WTC11 (cell line): ENCODE measurements at regions not wholly inside any gene's neighbourhood (a gene's known extent, or its start where the extent isn't known, plus 50 kb on each side); places are given as distances from the start of the nearest gene placed in this dataset.

Source experiments
- ATAC-seq: fragments of 200-7000 bp; cut with Tn5 transposase; 2 replicates; pipeline ENCODE4 v1.10.0; 2021; ENCODE audit warnings: mild to moderate bottlenecking, moderate library complexity
- CTCF ChIA-PET: fragments of 300-600 bp; sonication (Branson Sonifier 250); formaldehyde crosslinking; loops from one replicate; lab custom pipeline; 2021; ENCODE audit warnings: antibody characterized with exemption; lab: Charles Lee
- POLR2A ChIA-PET: fragments of 350-600 bp; sonication (Branson Sonifier 250); formaldehyde crosslinking; loops from one replicate; lab custom pipeline; 2021; ENCODE audit warnings: antibody characterized with exemption; lab: Charles Lee
- DNase-seq: peaks from one replicate; pipeline ENCODE4 v3.0.0; 2021; ENCODE audit warnings: low spot score
- H3K27ac Mint-ChIP-seq: 2 replicates; pipeline ENCODE4 v1.8.0; 2021; ENCODE audit warnings: mixed read lengths
- H3K27me3 Mint-ChIP-seq: 2 replicates; pipeline ENCODE4 v1.8.0; 2021; ENCODE audit warnings: low read depth, mild to moderate bottlenecking, moderate library complexity, mixed read lengths
- H3K36me3 Mint-ChIP-seq: 2 replicates; pipeline ENCODE4 v1.8.0; 2021; ENCODE audit warnings: mixed read lengths
- H3K4me1 Mint-ChIP-seq: 2 replicates; pipeline ENCODE4 v1.8.0; 2022; ENCODE audit warnings: mixed read lengths
- H3K4me3 Mint-ChIP-seq: 2 replicates; pipeline ENCODE4 v1.8.0; 2021; ENCODE audit warnings: mild to moderate bottlenecking, moderate library complexity, mixed read lengths
- H3K9me3 Mint-ChIP-seq: 2 replicates; pipeline ENCODE4 v1.8.0; 2021; ENCODE audit warnings: mixed read lengths
- FOXJ3 ChIP-seq: sonication (generic); formaldehyde crosslinking; IDR thresholded peaks from 2 replicates; pipeline ENCODE4 v1.9.0; 2021; ENCODE audit warnings: missing genetic modification reagents, mild to moderate bottlenecking, borderline replicate concordance
- IRF2 ChIP-seq: sonication (generic); formaldehyde crosslinking; IDR thresholded peaks from 2 replicates; pipeline ENCODE4 v1.8.0; 2022; ENCODE audit warnings: low read depth, missing genetic modification reagents, borderline replicate concordance
- JUN ChIP-seq: sonication (generic); formaldehyde crosslinking; IDR thresholded peaks from 2 replicates; pipeline ENCODE4 v1.8.0; 2023; ENCODE audit warnings: mild to moderate bottlenecking, missing genetic modification reagents
- MXD4 ChIP-seq: fragments of 250-450 bp; sonication (Bioruptor Pico); IDR thresholded peaks from 2 replicates; pipeline ENCODE4 v1.8.0; 2021; ENCODE audit warnings: mild to moderate bottlenecking, moderate library complexity, borderline replicate concordance
- NR1H2 ChIP-seq: sonication (generic); formaldehyde crosslinking; IDR thresholded peaks from 2 replicates; pipeline ENCODE4 v1.9.0; 2021; ENCODE audit warnings: mild to moderate bottlenecking, moderate library complexity, missing genetic modification reagents
- RORB ChIP-seq: fragments of 250-450 bp; sonication (Bioruptor Pico); IDR thresholded peaks from 2 replicates; pipeline ENCODE4 v1.9.0; 2021; ENCODE audit warnings: mild to moderate bottlenecking
- SOX15 ChIP-seq: fragments of 250-450 bp; sonication (Bioruptor Pico); IDR thresholded peaks from 2 replicates; pipeline ENCODE4 v1.9.0; 2021; ENCODE audit warnings: mild to moderate bottlenecking
- TEAD4 ChIP-seq: sonication (generic); formaldehyde crosslinking; IDR thresholded peaks from 2 replicates; pipeline ENCODE4 v1.8.0; 2022; ENCODE audit warnings: mild to moderate bottlenecking, missing genetic modification reagents
- ZNF232 ChIP-seq: sonication (generic); formaldehyde crosslinking; IDR thresholded peaks from 2 replicates; pipeline ENCODE4 v1.8.0; 2022; ENCODE audit warnings: mild to moderate bottlenecking, missing genetic modification reagents
- TF ChIP-seq, protein P1 (sequence below): sonication (generic); formaldehyde crosslinking; IDR thresholded peaks from 2 replicates; pipeline ENCODE4 v1.8.0; 2022; ENCODE audit warnings: mild to moderate bottlenecking, missing genetic modification reagents
- TF ChIP-seq, protein P2 (sequence below): fragments of 250-450 bp; sonication (Bioruptor Pico); IDR thresholded peaks from 2 replicates; pipeline ENCODE4 v1.9.0; 2021; ENCODE audit warnings: mild to moderate bottlenecking, borderline replicate concordance
- TF ChIP-seq, protein P3 (sequence below): sonication (generic); formaldehyde crosslinking; IDR thresholded peaks from 2 replicates; pipeline ENCODE4 v1.8.1; 2022; ENCODE audit warnings: low read depth, mild to moderate bottlenecking, moderate library complexity, missing genetic modification reagents, borderline replicate concordance
- TF ChIP-seq, protein P4 (sequence below): sonication (generic); formaldehyde crosslinking; IDR thresholded peaks from 2 replicates; pipeline ENCODE4 v1.8.1; 2023; ENCODE audit warnings: mild to moderate bottlenecking, missing genetic modification reagents, moderate library complexity
- TF ChIP-seq, protein P5 (sequence below): sonication (generic); formaldehyde crosslinking; IDR thresholded peaks from 2 replicates; pipeline ENCODE4 v1.8.1; 2023; ENCODE audit warnings: mild to moderate bottlenecking, missing genetic modification reagents
- TF ChIP-seq, protein P6 (sequence below): sonication (generic); formaldehyde crosslinking; conservative IDR thresholded peaks from 2 replicates; pipeline ENCODE4 v1.8.1; 2023; ENCODE audit warnings: mild to moderate bottlenecking, low read depth, missing genetic modification reagents, moderate library complexity
- TF ChIP-seq, protein P7 (sequence below): sonication (generic); formaldehyde crosslinking; IDR thresholded peaks from 2 replicates; pipeline ENCODE4 v1.8.1; 2023; ENCODE audit warnings: mild to moderate bottlenecking, missing genetic modification reagents
- TF ChIP-seq, protein P8 (sequence below): fragments of 250-450 bp; sonication (Bioruptor Pico); IDR thresholded peaks from 2 replicates; pipeline ENCODE4 v1.9.0; 2021; ENCODE audit warnings: mild to moderate bottlenecking

DNA sequence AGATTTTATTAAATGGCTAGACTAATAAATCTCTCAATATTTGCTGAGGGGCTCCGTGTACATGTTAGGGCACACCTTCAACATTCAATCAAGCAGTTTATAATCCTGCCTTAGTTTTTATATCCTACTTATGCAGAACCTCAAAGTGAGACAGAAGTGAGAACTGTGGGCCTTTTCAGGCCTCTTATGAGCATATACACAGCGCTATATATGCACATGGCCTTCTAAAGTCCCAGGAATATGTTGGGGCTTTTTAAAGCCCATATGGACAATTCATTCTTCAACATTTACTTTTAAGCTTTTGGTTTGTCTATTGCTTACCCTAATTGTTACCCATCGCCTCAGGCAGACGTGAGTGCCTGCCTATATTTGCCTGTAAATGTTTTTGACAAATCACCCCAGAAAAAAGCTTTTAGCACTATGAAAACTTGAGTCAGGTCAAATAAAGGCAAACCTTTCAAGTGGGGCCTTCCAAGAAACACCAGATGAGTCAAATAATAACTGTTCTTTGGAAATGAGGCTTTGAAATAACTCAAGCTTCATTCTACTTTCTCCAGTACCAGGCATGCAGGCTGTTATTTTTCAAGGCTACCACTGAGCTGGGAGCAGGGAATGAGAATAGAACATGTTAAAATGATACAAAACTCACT is 58.2 kb downstream of the ESM1 start:
- H3K4me1 Mint-ChIP-seq, result no peaks in the 10 kb centered on the region
- ATAC-seq (no peak), DNase-seq (no peak)
- peaks cover 31% of the 10 kb centered on the region for H3K9me3 Mint-ChIP-seq
- TF ChIP-seq, protein P1, sequence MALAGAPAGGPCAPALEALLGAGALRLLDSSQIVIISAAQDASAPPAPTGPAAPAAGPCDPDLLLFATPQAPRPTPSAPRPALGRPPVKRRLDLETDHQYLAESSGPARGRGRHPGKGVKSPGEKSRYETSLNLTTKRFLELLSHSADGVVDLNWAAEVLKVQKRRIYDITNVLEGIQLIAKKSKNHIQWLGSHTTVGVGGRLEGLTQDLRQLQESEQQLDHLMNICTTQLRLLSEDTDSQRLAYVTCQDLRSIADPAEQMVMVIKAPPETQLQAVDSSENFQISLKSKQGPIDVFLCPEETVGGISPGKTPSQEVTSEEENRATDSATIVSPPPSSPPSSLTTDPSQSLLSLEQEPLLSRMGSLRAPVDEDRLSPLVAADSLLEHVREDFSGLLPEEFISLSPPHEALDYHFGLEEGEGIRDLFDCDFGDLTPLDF (CRISPR knock-in tag), result no peak
- no peak for TF ChIP-seq MXD4 (CRISPR knock-in tag)
- TF ChIP-seq FOXJ3 (CRISPR knock-in tag), result no peak
- no peak for TF ChIP-seq JUN (CRISPR knock-in tag)
- TF ChIP-seq, protein P2, sequence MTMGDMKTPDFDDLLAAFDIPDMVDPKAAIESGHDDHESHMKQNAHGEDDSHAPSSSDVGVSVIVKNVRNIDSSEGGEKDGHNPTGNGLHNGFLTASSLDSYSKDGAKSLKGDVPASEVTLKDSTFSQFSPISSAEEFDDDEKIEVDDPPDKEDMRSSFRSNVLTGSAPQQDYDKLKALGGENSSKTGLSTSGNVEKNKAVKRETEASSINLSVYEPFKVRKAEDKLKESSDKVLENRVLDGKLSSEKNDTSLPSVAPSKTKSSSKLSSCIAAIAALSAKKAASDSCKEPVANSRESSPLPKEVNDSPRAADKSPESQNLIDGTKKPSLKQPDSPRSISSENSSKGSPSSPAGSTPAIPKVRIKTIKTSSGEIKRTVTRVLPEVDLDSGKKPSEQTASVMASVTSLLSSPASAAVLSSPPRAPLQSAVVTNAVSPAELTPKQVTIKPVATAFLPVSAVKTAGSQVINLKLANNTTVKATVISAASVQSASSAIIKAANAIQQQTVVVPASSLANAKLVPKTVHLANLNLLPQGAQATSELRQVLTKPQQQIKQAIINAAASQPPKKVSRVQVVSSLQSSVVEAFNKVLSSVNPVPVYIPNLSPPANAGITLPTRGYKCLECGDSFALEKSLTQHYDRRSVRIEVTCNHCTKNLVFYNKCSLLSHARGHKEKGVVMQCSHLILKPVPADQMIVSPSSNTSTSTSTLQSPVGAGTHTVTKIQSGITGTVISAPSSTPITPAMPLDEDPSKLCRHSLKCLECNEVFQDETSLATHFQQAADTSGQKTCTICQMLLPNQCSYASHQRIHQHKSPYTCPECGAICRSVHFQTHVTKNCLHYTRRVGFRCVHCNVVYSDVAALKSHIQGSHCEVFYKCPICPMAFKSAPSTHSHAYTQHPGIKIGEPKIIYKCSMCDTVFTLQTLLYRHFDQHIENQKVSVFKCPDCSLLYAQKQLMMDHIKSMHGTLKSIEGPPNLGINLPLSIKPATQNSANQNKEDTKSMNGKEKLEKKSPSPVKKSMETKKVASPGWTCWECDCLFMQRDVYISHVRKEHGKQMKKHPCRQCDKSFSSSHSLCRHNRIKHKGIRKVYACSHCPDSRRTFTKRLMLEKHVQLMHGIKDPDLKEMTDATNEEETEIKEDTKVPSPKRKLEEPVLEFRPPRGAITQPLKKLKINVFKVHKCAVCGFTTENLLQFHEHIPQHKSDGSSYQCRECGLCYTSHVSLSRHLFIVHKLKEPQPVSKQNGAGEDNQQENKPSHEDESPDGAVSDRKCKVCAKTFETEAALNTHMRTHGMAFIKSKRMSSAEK (CRISPR knock-in tag), result no peak
- peaks cover 5% of the 10 kb centered on the region for H3K36me3 Mint-ChIP-seq
- H3K27me3 Mint-ChIP-seq, result no peaks in the 10 kb centered on the region; the same call in 1 of the 2 replicates
- H3K27ac Mint-ChIP-seq, result no peak overlapping the region
- CTCF ChIA-PET, result interaction anchor here (1.7 kb wide), 1 partner anchor 33 kb away, joined by 7 read pairs; no protein-coding TSS in a partner anchor
- POLR2A ChIA-PET, result no interaction called here
- no peak overlapping the region for H3K4me3 Mint-ChIP-seq

DNA sequence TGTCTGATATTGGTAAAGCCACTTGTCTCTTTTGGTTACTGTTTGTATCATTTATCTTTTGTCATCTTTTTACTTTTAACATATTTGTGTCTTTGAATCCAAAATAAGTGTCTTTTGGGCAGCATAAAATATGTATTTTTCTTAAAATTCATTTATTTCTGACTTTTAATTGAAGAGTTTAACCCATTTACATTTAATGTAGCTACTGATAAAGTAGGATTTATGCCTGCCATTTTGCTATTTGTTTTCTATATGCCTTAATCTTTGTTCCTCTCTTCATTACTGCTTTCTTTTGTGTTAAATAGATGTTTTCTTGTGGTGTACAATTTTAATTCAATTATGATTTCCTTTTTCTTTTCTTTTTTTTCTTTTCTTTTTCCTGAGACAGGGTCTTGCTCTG is 60.9 kb downstream of the ESM1 start:
- Mint-ChIP-seq H3K36me3 (peaks cover 5% of the 10 kb centered on the region), H3K4me3 (no peak overlapping the region), H3K27ac (no peak overlapping the region), H3K9me3 (peaks cover 32% of the 10 kb centered on the region), H3K4me1 (no peaks in the 10 kb centered on the region), H3K27me3 (peaks cover 2% of the 10 kb centered on the region; the same call in 1 of the 2 replicates)
- DNase-seq (no peak), ATAC-seq (no peak)
- ChIA-PET POLR2A (no interaction called here), CTCF (interaction anchor here (2.3 kb wide), 1 partner anchor 20 kb away, joined by 8 read pairs; no protein-coding TSS in a partner anchor)
- TF ChIP-seq, protein P3, sequence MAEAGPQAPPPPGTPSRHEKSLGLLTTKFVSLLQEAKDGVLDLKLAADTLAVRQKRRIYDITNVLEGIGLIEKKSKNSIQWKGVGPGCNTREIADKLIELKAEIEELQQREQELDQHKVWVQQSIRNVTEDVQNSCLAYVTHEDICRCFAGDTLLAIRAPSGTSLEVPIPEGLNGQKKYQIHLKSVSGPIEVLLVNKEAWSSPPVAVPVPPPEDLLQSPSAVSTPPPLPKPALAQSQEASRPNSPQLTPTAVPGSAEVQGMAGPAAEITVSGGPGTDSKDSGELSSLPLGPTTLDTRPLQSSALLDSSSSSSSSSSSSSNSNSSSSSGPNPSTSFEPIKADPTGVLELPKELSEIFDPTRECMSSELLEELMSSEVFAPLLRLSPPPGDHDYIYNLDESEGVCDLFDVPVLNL (CRISPR knock-in tag), result no peak
- TF ChIP-seq NR1H2 (CRISPR knock-in tag), result no peak
- no peak for TF ChIP-seq TEAD4 (CRISPR knock-in tag)
- no peak for TF ChIP-seq SOX15 (CRISPR knock-in tag)
- no peak for TF ChIP-seq RORB (CRISPR knock-in tag)
- TF ChIP-seq ZNF232 (CRISPR knock-in tag), result no peak
- TF ChIP-seq, protein P4, sequence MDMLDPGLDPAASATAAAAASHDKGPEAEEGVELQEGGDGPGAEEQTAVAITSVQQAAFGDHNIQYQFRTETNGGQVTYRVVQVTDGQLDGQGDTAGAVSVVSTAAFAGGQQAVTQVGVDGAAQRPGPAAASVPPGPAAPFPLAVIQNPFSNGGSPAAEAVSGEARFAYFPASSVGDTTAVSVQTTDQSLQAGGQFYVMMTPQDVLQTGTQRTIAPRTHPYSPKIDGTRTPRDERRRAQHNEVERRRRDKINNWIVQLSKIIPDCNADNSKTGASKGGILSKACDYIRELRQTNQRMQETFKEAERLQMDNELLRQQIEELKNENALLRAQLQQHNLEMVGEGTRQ (CRISPR knock-in tag), result no peak
- TF ChIP-seq, protein P5, sequence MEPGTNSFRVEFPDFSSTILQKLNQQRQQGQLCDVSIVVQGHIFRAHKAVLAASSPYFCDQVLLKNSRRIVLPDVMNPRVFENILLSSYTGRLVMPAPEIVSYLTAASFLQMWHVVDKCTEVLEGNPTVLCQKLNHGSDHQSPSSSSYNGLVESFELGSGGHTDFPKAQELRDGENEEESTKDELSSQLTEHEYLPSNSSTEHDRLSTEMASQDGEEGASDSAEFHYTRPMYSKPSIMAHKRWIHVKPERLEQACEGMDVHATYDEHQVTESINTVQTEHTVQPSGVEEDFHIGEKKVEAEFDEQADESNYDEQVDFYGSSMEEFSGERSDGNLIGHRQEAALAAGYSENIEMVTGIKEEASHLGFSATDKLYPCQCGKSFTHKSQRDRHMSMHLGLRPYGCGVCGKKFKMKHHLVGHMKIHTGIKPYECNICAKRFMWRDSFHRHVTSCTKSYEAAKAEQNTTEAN, result no peak
- TF ChIP-seq, protein P6, sequence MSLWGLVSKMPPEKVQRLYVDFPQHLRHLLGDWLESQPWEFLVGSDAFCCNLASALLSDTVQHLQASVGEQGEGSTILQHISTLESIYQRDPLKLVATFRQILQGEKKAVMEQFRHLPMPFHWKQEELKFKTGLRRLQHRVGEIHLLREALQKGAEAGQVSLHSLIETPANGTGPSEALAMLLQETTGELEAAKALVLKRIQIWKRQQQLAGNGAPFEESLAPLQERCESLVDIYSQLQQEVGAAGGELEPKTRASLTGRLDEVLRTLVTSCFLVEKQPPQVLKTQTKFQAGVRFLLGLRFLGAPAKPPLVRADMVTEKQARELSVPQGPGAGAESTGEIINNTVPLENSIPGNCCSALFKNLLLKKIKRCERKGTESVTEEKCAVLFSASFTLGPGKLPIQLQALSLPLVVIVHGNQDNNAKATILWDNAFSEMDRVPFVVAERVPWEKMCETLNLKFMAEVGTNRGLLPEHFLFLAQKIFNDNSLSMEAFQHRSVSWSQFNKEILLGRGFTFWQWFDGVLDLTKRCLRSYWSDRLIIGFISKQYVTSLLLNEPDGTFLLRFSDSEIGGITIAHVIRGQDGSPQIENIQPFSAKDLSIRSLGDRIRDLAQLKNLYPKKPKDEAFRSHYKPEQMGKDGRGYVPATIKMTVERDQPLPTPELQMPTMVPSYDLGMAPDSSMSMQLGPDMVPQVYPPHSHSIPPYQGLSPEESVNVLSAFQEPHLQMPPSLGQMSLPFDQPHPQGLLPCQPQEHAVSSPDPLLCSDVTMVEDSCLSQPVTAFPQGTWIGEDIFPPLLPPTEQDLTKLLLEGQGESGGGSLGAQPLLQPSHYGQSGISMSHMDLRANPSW (CRISPR knock-in tag), result no peak
- no peak for TF ChIP-seq IRF2 (CRISPR knock-in tag)
- TF ChIP-seq, protein P7, sequence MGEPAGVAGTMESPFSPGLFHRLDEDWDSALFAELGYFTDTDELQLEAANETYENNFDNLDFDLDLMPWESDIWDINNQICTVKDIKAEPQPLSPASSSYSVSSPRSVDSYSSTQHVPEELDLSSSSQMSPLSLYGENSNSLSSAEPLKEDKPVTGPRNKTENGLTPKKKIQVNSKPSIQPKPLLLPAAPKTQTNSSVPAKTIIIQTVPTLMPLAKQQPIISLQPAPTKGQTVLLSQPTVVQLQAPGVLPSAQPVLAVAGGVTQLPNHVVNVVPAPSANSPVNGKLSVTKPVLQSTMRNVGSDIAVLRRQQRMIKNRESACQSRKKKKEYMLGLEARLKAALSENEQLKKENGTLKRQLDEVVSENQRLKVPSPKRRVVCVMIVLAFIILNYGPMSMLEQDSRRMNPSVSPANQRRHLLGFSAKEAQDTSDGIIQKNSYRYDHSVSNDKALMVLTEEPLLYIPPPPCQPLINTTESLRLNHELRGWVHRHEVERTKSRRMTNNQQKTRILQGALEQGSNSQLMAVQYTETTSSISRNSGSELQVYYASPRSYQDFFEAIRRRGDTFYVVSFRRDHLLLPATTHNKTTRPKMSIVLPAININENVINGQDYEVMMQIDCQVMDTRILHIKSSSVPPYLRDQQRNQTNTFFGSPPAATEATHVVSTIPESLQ, result no peak
- TF ChIP-seq, protein P8, sequence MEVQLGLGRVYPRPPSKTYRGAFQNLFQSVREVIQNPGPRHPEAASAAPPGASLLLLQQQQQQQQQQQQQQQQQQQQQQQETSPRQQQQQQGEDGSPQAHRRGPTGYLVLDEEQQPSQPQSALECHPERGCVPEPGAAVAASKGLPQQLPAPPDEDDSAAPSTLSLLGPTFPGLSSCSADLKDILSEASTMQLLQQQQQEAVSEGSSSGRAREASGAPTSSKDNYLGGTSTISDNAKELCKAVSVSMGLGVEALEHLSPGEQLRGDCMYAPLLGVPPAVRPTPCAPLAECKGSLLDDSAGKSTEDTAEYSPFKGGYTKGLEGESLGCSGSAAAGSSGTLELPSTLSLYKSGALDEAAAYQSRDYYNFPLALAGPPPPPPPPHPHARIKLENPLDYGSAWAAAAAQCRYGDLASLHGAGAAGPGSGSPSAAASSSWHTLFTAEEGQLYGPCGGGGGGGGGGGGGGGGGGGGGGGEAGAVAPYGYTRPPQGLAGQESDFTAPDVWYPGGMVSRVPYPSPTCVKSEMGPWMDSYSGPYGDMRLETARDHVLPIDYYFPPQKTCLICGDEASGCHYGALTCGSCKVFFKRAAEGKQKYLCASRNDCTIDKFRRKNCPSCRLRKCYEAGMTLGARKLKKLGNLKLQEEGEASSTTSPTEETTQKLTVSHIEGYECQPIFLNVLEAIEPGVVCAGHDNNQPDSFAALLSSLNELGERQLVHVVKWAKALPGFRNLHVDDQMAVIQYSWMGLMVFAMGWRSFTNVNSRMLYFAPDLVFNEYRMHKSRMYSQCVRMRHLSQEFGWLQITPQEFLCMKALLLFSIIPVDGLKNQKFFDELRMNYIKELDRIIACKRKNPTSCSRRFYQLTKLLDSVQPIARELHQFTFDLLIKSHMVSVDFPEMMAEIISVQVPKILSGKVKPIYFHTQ (CRISPR knock-in tag), result no peak
